ENCODE measurements at regions not wholly inside any gene's neighbourhood (a gene's known extent, or its start where the extent isn't known, plus 50 kb on each side); places are given as distances from the start of the nearest gene placed in this dataset.

- no peak for TF ChIP-seq CTCF (IDR thresholded peaks at IDR 0.05)
- DNase-seq (ENCODE audit: low spot score), result no peak
- Mint-ChIP-seq H3K36me3 (ENCODE audit: low read depth) (no peaks in the 10 kb centered on the region), H3K27me3 (ENCODE audit: low read depth) (no peaks in the 10 kb centered on the region), H3K4me1 (ENCODE audit: low read depth) (no peaks in the 10 kb centered on the region), H3K27ac (ENCODE audit: unreplicated experiment) (no peak overlapping the region), H3K9me3 (ENCODE audit: low read depth) (peaks cover 20% of the 10 kb centered on the region), H3K4me3 (ENCODE audit: unreplicated experiment) (no peak overlapping the region)
Observed at GRCh38 chrX:7654316-7654715, 188.7 kb upstream of the VCX start.

GRCh38 chrX:7647831-7648230 lies 195.1 kb upstream of the VCX start:
- Mint-ChIP-seq H3K9me3 (ENCODE audit: low read depth) (peaks cover 2% of the 10 kb centered on the region), H3K27ac (ENCODE audit: unreplicated experiment) (no peak overlapping the region), H3K4me3 (ENCODE audit: unreplicated experiment) (no peak overlapping the region), H3K27me3 (ENCODE audit: low read depth) (peaks cover 4% of the 10 kb centered on the region), H3K36me3 (ENCODE audit: low read depth) (no peaks in the 10 kb centered on the region), H3K4me1 (ENCODE audit: low read depth) (peaks cover 3% of the 10 kb centered on the region)
- TF ChIP-seq CTCF (IDR thresholded peaks at IDR 0.05), result no peak
- DNase-seq (ENCODE audit: low spot score), result no peak

GRCh38 chrX:7641141-7641540 lies 201.8 kb upstream of the VCX start:
- TF ChIP-seq CTCF (IDR thresholded peaks at IDR 0.05), result no peak

GRCh38 chrX:7640392-7640791 lies 202.6 kb upstream of the VCX start:
- H3K9me3 Mint-ChIP-seq (ENCODE audit: low read depth), result peaks cover 6% of the 10 kb centered on the region
- H3K27ac Mint-ChIP-seq (ENCODE audit: unreplicated experiment), result no peak overlapping the region
- H3K4me3 Mint-ChIP-seq (ENCODE audit: unreplicated experiment), result no peak overlapping the region
- no peak for DNase-seq (ENCODE audit: low spot score)
- H3K27me3 Mint-ChIP-seq (ENCODE audit: low read depth), result no peaks in the 10 kb centered on the region
- peaks cover 3% of the 10 kb centered on the region for H3K4me1 Mint-ChIP-seq (ENCODE audit: low read depth)
- no peaks in the 10 kb centered on the region for H3K36me3 Mint-ChIP-seq (ENCODE audit: low read depth)
- no peak for TF ChIP-seq CTCF (IDR thresholded peaks at IDR 0.05)

More at GRCh38 chrX:7641141-7641540, 201.8 kb upstream of the VCX start:
- H3K4me1 Mint-ChIP-seq (ENCODE audit: low read depth), result peaks cover 3% of the 10 kb centered on the region
- no peaks in the 10 kb centered on the region for H3K36me3 Mint-ChIP-seq (ENCODE audit: low read depth)
- H3K4me3 Mint-ChIP-seq (ENCODE audit: unreplicated experiment), result no peak overlapping the region
- H3K27me3 Mint-ChIP-seq (ENCODE audit: low read depth), result no peaks in the 10 kb centered on the region
- DNase-seq (ENCODE audit: low spot score), result no peak
- H3K27ac Mint-ChIP-seq (ENCODE audit: unreplicated experiment), result no peak overlapping the region
- peaks cover 6% of the 10 kb centered on the region for H3K9me3 Mint-ChIP-seq (ENCODE audit: low read depth)

GRCh38 chrX:7638078-7638710 lies 204.8 kb upstream of the VCX start:
- DNase-seq (ENCODE audit: low spot score), result no peak
- Mint-ChIP-seq H3K27ac (ENCODE audit: unreplicated experiment) (no peak overlapping the region), H3K9me3 (ENCODE audit: low read depth) (peaks cover 15% of the 10 kb centered on the region), H3K27me3 (ENCODE audit: low read depth) (no peaks in the 10 kb centered on the region), H3K4me1 (ENCODE audit: low read depth) (no peaks in the 10 kb centered on the region), H3K4me3 (ENCODE audit: unreplicated experiment) (no peak overlapping the region), H3K36me3 (ENCODE audit: low read depth) (no peaks in the 10 kb centered on the region)
- no peak for TF ChIP-seq CTCF (IDR thresholded peaks at IDR 0.05)

Measured in chondrocyte (in vitro differentiated cells).